ENCODE measurements at regions not wholly inside any gene's neighbourhood (a gene's known extent, or its start where the extent isn't known, plus 50 kb on each side); places are given as distances from the start of the nearest gene placed in this dataset.

GRCh38 chr6:53984581-53984980, 126.7 kb upstream of the MLIP start:
- no peak for DNase-seq (ENCODE audit: low read depth)
- H3K4me3 ChIP-seq (ENCODE audit: low read length), result no peak overlapping the region
- TF ChIP-seq CTCF (conservative IDR thresholded peaks at IDR 0.05; ENCODE audit: low read length), result no peak

GRCh38 chr6:53985366-53985765, 125.9 kb upstream of the MLIP start:
- H3K4me3 ChIP-seq (ENCODE audit: low read length), result no peak overlapping the region
- no peak for DNase-seq (ENCODE audit: low read depth)
- no peak for TF ChIP-seq CTCF (conservative IDR thresholded peaks at IDR 0.05; ENCODE audit: low read length)

- no peak overlapping the region for H3K4me3 ChIP-seq (ENCODE audit: low read length)
- DNase-seq (ENCODE audit: low read depth), result peak; percentile 62
- peak; percentile 94 for TF ChIP-seq CTCF (conservative IDR thresholded peaks at IDR 0.05; ENCODE audit: low read length)
These were observed 125.0 kb upstream of the MLIP start for GRCh38 chr6:53986165-53986720.

- no peak overlapping the region for H3K4me3 ChIP-seq (ENCODE audit: low read length)
- TF ChIP-seq CTCF (conservative IDR thresholded peaks at IDR 0.05; ENCODE audit: low read length), result no peak
- DNase-seq (ENCODE audit: low read depth), result peak; percentile 49
These were observed 124.3 kb upstream of the MLIP start for GRCh38 chr6:53986721-53987521.

- no peak for TF ChIP-seq CTCF (conservative IDR thresholded peaks at IDR 0.05; ENCODE audit: low read length)
- DNase-seq (ENCODE audit: low read depth), result no peak
- H3K4me3 ChIP-seq (ENCODE audit: low read length), result no peak overlapping the region
These were observed 123.7 kb upstream of the MLIP start for GRCh38 chr6:53987522-53987888.

- no peak overlapping the region for H3K4me3 ChIP-seq (ENCODE audit: low read length)
- TF ChIP-seq CTCF (conservative IDR thresholded peaks at IDR 0.05; ENCODE audit: low read length), result no peak
- no peak for DNase-seq (ENCODE audit: low read depth)
These were observed 121.7 kb upstream of the MLIP start for GRCh38 chr6:53989504-53989903.

- H3K4me3 ChIP-seq (ENCODE audit: low read length), result no peak overlapping the region
- DNase-seq (ENCODE audit: low read depth), result no peak
- TF ChIP-seq CTCF (conservative IDR thresholded peaks at IDR 0.05; ENCODE audit: low read length), result no peak
These were observed 118.7 kb upstream of the MLIP start for GRCh38 chr6:53992522-53992921.

Data from AG10803 (cell line).